ENCODE measurements at regions not wholly inside any gene's neighbourhood (a gene's known extent, or its start where the extent isn't known, plus 50 kb on each side); places are given as distances from the start of the nearest gene placed in this dataset.
"Not testable (repeated sequence)": the region's sequence is repeated elsewhere in the genome, so short reads cannot be mapped to it uniquely, and the experiment has no call there.

- no peak for DNase-seq (ENCODE audit: low spot score)
- Mint-ChIP-seq H3K9me3 (ENCODE audit: unreplicated experiment) (no peaks in the 10 kb centered on the region), H3K4me3 (ENCODE audit: unreplicated experiment) (no peak overlapping the region), H3K4me1 (ENCODE audit: unreplicated experiment) (no peaks in the 10 kb centered on the region), H3K27me3 (ENCODE audit: unreplicated experiment) (no peaks in the 10 kb centered on the region), H3K27ac (ENCODE audit: unreplicated experiment) (no peak overlapping the region), H3K36me3 (ENCODE audit: low read depth, unreplicated experiment) (no peaks in the 10 kb centered on the region)
- TF ChIP-seq CTCF (IDR thresholded peaks at IDR 0.05; ENCODE audit: unreplicated experiment): no peak
These were observed 719.8 kb downstream of the ANKRD7 start for GRCh38 chr7:118944271-118944670.

- H3K4me1 Mint-ChIP-seq (ENCODE audit: unreplicated experiment): no peaks in the 10 kb centered on the region
- H3K27me3 Mint-ChIP-seq (ENCODE audit: unreplicated experiment): no peaks in the 10 kb centered on the region
- DNase-seq (ENCODE audit: low spot score): no peak
- H3K4me3 Mint-ChIP-seq (ENCODE audit: unreplicated experiment): no peak overlapping the region
- H3K36me3 Mint-ChIP-seq (ENCODE audit: low read depth, unreplicated experiment): no peaks in the 10 kb centered on the region
- H3K9me3 Mint-ChIP-seq (ENCODE audit: unreplicated experiment): no peaks in the 10 kb centered on the region
- no peak overlapping the region for H3K27ac Mint-ChIP-seq (ENCODE audit: unreplicated experiment)
- TF ChIP-seq CTCF (IDR thresholded peaks at IDR 0.05; ENCODE audit: unreplicated experiment): no peak
These were observed 721.6 kb downstream of the ANKRD7 start for GRCh38 chr7:118945911-118946682.

- Mint-ChIP-seq H3K27me3 (ENCODE audit: unreplicated experiment) (no peaks in the 10 kb centered on the region), H3K4me1 (ENCODE audit: unreplicated experiment) (peaks cover under 1% of the 10 kb centered on the region), H3K27ac (ENCODE audit: unreplicated experiment) (no peak overlapping the region), H3K36me3 (ENCODE audit: low read depth, unreplicated experiment) (no peaks in the 10 kb centered on the region), H3K4me3 (ENCODE audit: unreplicated experiment) (no peak overlapping the region), H3K9me3 (ENCODE audit: unreplicated experiment) (no peaks in the 10 kb centered on the region)
- TF ChIP-seq CTCF (IDR thresholded peaks at IDR 0.05; ENCODE audit: unreplicated experiment): no peak
- DNase-seq (ENCODE audit: low spot score): no peak
These were observed 724.0 kb downstream of the ANKRD7 start for GRCh38 chr7:118948508-118948907.

- H3K4me1 Mint-ChIP-seq (ENCODE audit: unreplicated experiment): peaks cover 6% of the 10 kb centered on the region
These were observed 724.5 kb downstream of the ANKRD7 start for GRCh38 chr7:118949031-118949430.

GRCh38 chr7:118956285-118956684, 731.8 kb downstream of the ANKRD7 start:
- not testable (repeated sequence) for DNase-seq (ENCODE audit: low spot score); H3K27ac Mint-ChIP-seq (ENCODE audit: unreplicated experiment); H3K9me3 Mint-ChIP-seq (ENCODE audit: unreplicated experiment); H3K36me3 Mint-ChIP-seq (ENCODE audit: low read depth, unreplicated experiment); H3K4me1 Mint-ChIP-seq (ENCODE audit: unreplicated experiment); H3K4me3 Mint-ChIP-seq (ENCODE audit: unreplicated experiment); H3K27me3 Mint-ChIP-seq (ENCODE audit: unreplicated experiment)

More at GRCh38 chr7:118949031-118949430, 724.5 kb downstream of the ANKRD7 start:
- Mint-ChIP-seq H3K9me3 (ENCODE audit: unreplicated experiment) (no peaks in the 10 kb centered on the region), H3K27ac (ENCODE audit: unreplicated experiment) (no peak overlapping the region), H3K36me3 (ENCODE audit: low read depth, unreplicated experiment) (no peaks in the 10 kb centered on the region), H3K4me3 (ENCODE audit: unreplicated experiment) (no peak overlapping the region), H3K27me3 (ENCODE audit: unreplicated experiment) (no peaks in the 10 kb centered on the region)
- DNase-seq (ENCODE audit: low spot score): no peak
- TF ChIP-seq CTCF (IDR thresholded peaks at IDR 0.05; ENCODE audit: unreplicated experiment): no peak
